ENCODE measurements at regions not wholly inside any gene's neighbourhood (a gene's known extent, or its start where the extent isn't known, plus 50 kb on each side); places are given as distances from the start of the nearest gene placed in this dataset.

GRCh38 chr2:16609786-16610185, 55.8 kb downstream of the CYRIA start:
- no peak overlapping the region for H3K27ac ChIP-seq (ENCODE audit: low read depth in 2 of 2, low read length in 1 of 2)
- H2AFZ ChIP-seq (ENCODE audit: low read depth), result no peak overlapping the region
- H3K4me3 ChIP-seq (ENCODE audit: low read depth in 2 of 2, low read length in 1 of 2), result no peak overlapping the region
- no peaks in the 10 kb centered on the region for H3K79me2 ChIP-seq (ENCODE audit: insufficient read depth)
- no peak for DNase-seq
- WGBS (ENCODE audit: low lambda C conversion rate), result 30% methylated on average over 3 of the region's 3 CpGs
- no peaks in the 10 kb centered on the region for H3K9me3 ChIP-seq
- H4K20me1 ChIP-seq (ENCODE audit: insufficient read depth), result no peaks in the 10 kb centered on the region
- peaks cover 2 to 6% of the 10 kb centered on the region in 2 experiments; a peak in 2 of 4 replicates for H3K4me1 ChIP-seq (ENCODE audit: control insufficient read depth in 1 of 2, insufficient read depth in 2 of 2, low read depth in 1 of 2, low read length in 1 of 2)
- no peak overlapping the region for H3K4me2 ChIP-seq
- H3K9ac ChIP-seq, result no peak overlapping the region
- ChIA-PET POLR2A (no interaction called here), CTCF (interaction anchor here (0.6 to 1.9 kb wide), 77 partner anchors 8 to 1061 kb away, joined by 3 to 81 read pairs (median 8); partner anchors contain the start of gene MYCN)
- H3K27me3 ChIP-seq (ENCODE audit: insufficient read depth), result no peaks in the 10 kb centered on the region; the same call in 1 of the 2 replicates
- no peaks in the 10 kb centered on the region for H3K36me3 ChIP-seq (replicated peaks in 1 of 2; ENCODE audit: control insufficient read depth in 1 of 2, insufficient read depth in 2 of 2, low read length in 1 of 2)
- no peaks in the 10 kb centered on the region for H3F3A ChIP-seq (replicated peaks; ENCODE audit: insufficient read depth)
- TF ChIP-seq MAX (IDR thresholded peaks at IDR 0.05; ENCODE audit: low read depth), result no peak
- TF ChIP-seq POLR2AphosphoS5 (IDR thresholded peaks at IDR 0.05; ENCODE audit: low read depth, low read length), result no peak
- no peak for TF ChIP-seq USF1 (IDR thresholded peaks at IDR 0.05; ENCODE audit: borderline replicate concordance, low read depth)
- TF ChIP-seq JUND (IDR thresholded peaks at IDR 0.05), result no peak
- no peak for TF ChIP-seq RFX5 (IDR thresholded peaks at IDR 0.05; ENCODE audit: low read length)
- no peak for TF ChIP-seq GATA2 (CRISPR knock-in tag; IDR thresholded peaks at IDR 0.05)
- TF ChIP-seq TEAD4 (IDR thresholded peaks at IDR 0.05; ENCODE audit: borderline replicate concordance, insufficient read depth), result no peak
- no peak for TF ChIP-seq GABPA (IDR thresholded peaks at IDR 0.05; ENCODE audit: low read depth)
- TF ChIP-seq MXI1 (IDR thresholded peaks at IDR 0.05; ENCODE audit: low read depth, low read length), result no peak
- TF ChIP-seq FOXJ3 (CRISPR knock-in tag; IDR thresholded peaks at IDR 0.05), result no peak
- no peak for TF ChIP-seq MEF2A (IDR thresholded peaks at IDR 0.05; ENCODE audit: borderline replicate concordance, low read depth)
- TF ChIP-seq REST (IDR thresholded peaks at IDR 0.05; ENCODE audit: low read depth, low read length), result no peak
- no peaks in the 10 kb centered on the region for H3K9me2 ChIP-seq
